GM18873 (cell line): ENCODE measurements at regions not wholly inside any gene's neighbourhood (a gene's known extent, or its start where the extent isn't known, plus 50 kb on each side); places are given as distances from the start of the nearest gene placed in this dataset.

ENCODE experiments used
- ATAC-seq: cut with Tn5 transposase; IDR thresholded peaks from one replicate; pipeline ENCODE4 v1.9.1; 2021; ENCODE audit warnings: mild to moderate bottlenecking, moderate library complexity, moderate number of reproducible peaks; ENCODE audit not compliant: unreplicated experiment, low FRiP score

- ATAC-seq = no peak
These were observed 314.7 kb downstream of the PDGFC start for GRCh38 chr4:156656896-156657295.

GRCh38 chr4:156654410-156654809 lies 317.2 kb downstream of the PDGFC start:
- ATAC-seq = no peak

- no peak for ATAC-seq
These were observed 327.8 kb downstream of the PDGFC start for GRCh38 chr4:156643826-156644225.

- no peak for ATAC-seq
These were observed 329.4 kb downstream of the PDGFC start for GRCh38 chr4:156642161-156642560.

GRCh38 chr4:156638925-156639605 lies 332.5 kb downstream of the PDGFC start:
- no peak for ATAC-seq

- no peak for ATAC-seq
These were observed 333.3 kb downstream of the PDGFC start for GRCh38 chr4:156638334-156638733.

- no peak for ATAC-seq
These were observed 335.2 kb downstream of the PDGFC start for GRCh38 chr4:156636381-156636780.

- no peak for ATAC-seq
These were observed 336.5 kb downstream of the PDGFC start for GRCh38 chr4:156635051-156635450.

GRCh38 chr4:156634612-156635011 lies 337.0 kb downstream of the PDGFC start:
- no peak for ATAC-seq

- no peak for ATAC-seq
These were observed 337.8 kb downstream of the PDGFC start for GRCh38 chr4:156633847-156634246.

GRCh38 chr4:156628858-156629257 lies 342.7 kb downstream of the PDGFC start:
- ATAC-seq = no peak

- ATAC-seq = no peak
These were observed 348.2 kb downstream of the PDGFC start for GRCh38 chr4:156623376-156623775.

GRCh38 chr4:156620786-156621185 lies 350.8 kb downstream of the PDGFC start:
- no peak for ATAC-seq

- ATAC-seq = no peak
These were observed 352.3 kb downstream of the PDGFC start for GRCh38 chr4:156619154-156619934.

GRCh38 chr4:156615066-156615531 lies 356.5 kb downstream of the PDGFC start:
- no peak for ATAC-seq

GRCh38 chr4:156614536-156614935 lies 357.1 kb downstream of the PDGFC start:
- no peak for ATAC-seq

GRCh38 chr4:156609421-156609820 lies 362.2 kb downstream of the PDGFC start:
- ATAC-seq = no peak

GRCh38 chr4:156608651-156609050 lies 362.9 kb downstream of the PDGFC start:
- no peak for ATAC-seq

- ATAC-seq = no peak
These were observed 364.1 kb downstream of the PDGFC start for GRCh38 chr4:156607478-156607857.

- no peak for ATAC-seq
These were observed 364.8 kb downstream of the PDGFC start for GRCh38 chr4:156606554-156607477.

GRCh38 chr4:156598138-156598681 lies 373.4 kb downstream of the PDGFC start:
- ATAC-seq = no peak
